ENCODE measurements at regions not wholly inside any gene's neighbourhood (a gene's known extent, or its start where the extent isn't known, plus 50 kb on each side); places are given as distances from the start of the nearest gene placed in this dataset.

GRCh38 chr13:33487575-33488243, 202.2 kb upstream of the STARD13 start:
- Mint-ChIP-seq H3K36me3 (ENCODE audit: low read depth) (no peaks in the 10 kb centered on the region), H3K4me3 (no peak overlapping the region)

GRCh38 chr13:33489563-33489962, 204.0 kb upstream of the STARD13 start:
- H3K27me3 Mint-ChIP-seq (ENCODE audit: low read depth): peaks cover 6% of the 10 kb centered on the region

More at GRCh38 chr13:33487575-33488243, 202.2 kb upstream of the STARD13 start:
- no peak for DNase-seq (ENCODE audit: low spot score)
- no peaks in the 10 kb centered on the region for H3K4me1 Mint-ChIP-seq (ENCODE audit: low read depth)
- peaks cover 6% of the 10 kb centered on the region for H3K27me3 Mint-ChIP-seq (ENCODE audit: low read depth)
- H3K9me3 Mint-ChIP-seq: peaks cover 8% of the 10 kb centered on the region
- no peak overlapping the region for H3K27ac Mint-ChIP-seq

GRCh38 chr13:33490461-33491327, 205.1 kb upstream of the STARD13 start:
- no peak overlapping the region for H3K4me3 Mint-ChIP-seq
- H3K27ac Mint-ChIP-seq: no peak overlapping the region
- H3K27me3 Mint-ChIP-seq (ENCODE audit: low read depth): peaks cover 6% of the 10 kb centered on the region
- no peaks in the 10 kb centered on the region for H3K9me3 Mint-ChIP-seq
- no peak for DNase-seq (ENCODE audit: low spot score)
- H3K4me1 Mint-ChIP-seq (ENCODE audit: low read depth): no peaks in the 10 kb centered on the region
- H3K36me3 Mint-ChIP-seq (ENCODE audit: low read depth): no peaks in the 10 kb centered on the region

More at GRCh38 chr13:33489563-33489962, 204.0 kb upstream of the STARD13 start:
- Mint-ChIP-seq H3K4me1 (ENCODE audit: low read depth) (no peaks in the 10 kb centered on the region), H3K4me3 (no peak overlapping the region), H3K27ac (no peak overlapping the region), H3K9me3 (peaks cover 3% of the 10 kb centered on the region), H3K36me3 (ENCODE audit: low read depth) (no peaks in the 10 kb centered on the region)
- no peak for DNase-seq (ENCODE audit: low spot score)

- Mint-ChIP-seq H3K4me3 (no peak overlapping the region), H3K4me1 (ENCODE audit: low read depth) (no peaks in the 10 kb centered on the region), H3K36me3 (ENCODE audit: low read depth) (no peaks in the 10 kb centered on the region), H3K9me3 (no peaks in the 10 kb centered on the region), H3K27me3 (ENCODE audit: low read depth) (peaks cover 4% of the 10 kb centered on the region), H3K27ac (no peak overlapping the region)
- no peak for DNase-seq (ENCODE audit: low spot score)
Measured at GRCh38 chr13:33493672-33494365, 208.3 kb upstream of the STARD13 start.

GRCh38 chr13:33494596-33495204, 209.1 kb upstream of the STARD13 start:
- peaks cover 2% of the 10 kb centered on the region for H3K27me3 Mint-ChIP-seq (ENCODE audit: low read depth)
- no peaks in the 10 kb centered on the region for H3K4me1 Mint-ChIP-seq (ENCODE audit: low read depth)
- no peaks in the 10 kb centered on the region for H3K36me3 Mint-ChIP-seq (ENCODE audit: low read depth)
- H3K4me3 Mint-ChIP-seq: no peak overlapping the region
- no peak overlapping the region for H3K27ac Mint-ChIP-seq
- no peaks in the 10 kb centered on the region for H3K9me3 Mint-ChIP-seq
- no peak for DNase-seq (ENCODE audit: low spot score)

- Mint-ChIP-seq H3K9me3 (no peaks in the 10 kb centered on the region), H3K27ac (no peak overlapping the region), H3K4me1 (ENCODE audit: low read depth) (no peaks in the 10 kb centered on the region), H3K4me3 (no peak overlapping the region), H3K27me3 (ENCODE audit: low read depth) (peaks cover 3% of the 10 kb centered on the region), H3K36me3 (ENCODE audit: low read depth) (no peaks in the 10 kb centered on the region)
- no peak for DNase-seq (ENCODE audit: low spot score)
Measured at GRCh38 chr13:33496336-33496735, 210.8 kb upstream of the STARD13 start.

GRCh38 chr13:33497146-33497845, 211.7 kb upstream of the STARD13 start:
- Mint-ChIP-seq H3K9me3 (no peaks in the 10 kb centered on the region), H3K36me3 (ENCODE audit: low read depth) (no peaks in the 10 kb centered on the region), H3K4me1 (ENCODE audit: low read depth) (no peaks in the 10 kb centered on the region), H3K27me3 (ENCODE audit: low read depth) (peaks cover 7% of the 10 kb centered on the region), H3K4me3 (no peak overlapping the region), H3K27ac (no peak overlapping the region)
- DNase-seq (ENCODE audit: low spot score): no peak

GRCh38 chr13:33508060-33508459, 222.5 kb upstream of the STARD13 start:
- no peak overlapping the region for H3K27ac Mint-ChIP-seq

GRCh38 chr13:33509642-33510229, 224.2 kb upstream of the STARD13 start:
- Mint-ChIP-seq H3K4me3 (no peak overlapping the region), H3K4me1 (ENCODE audit: low read depth) (no peaks in the 10 kb centered on the region), H3K9me3 (no peaks in the 10 kb centered on the region), H3K27ac (no peak overlapping the region), H3K27me3 (ENCODE audit: low read depth) (no peaks in the 10 kb centered on the region), H3K36me3 (ENCODE audit: low read depth) (no peaks in the 10 kb centered on the region)
- no peak for DNase-seq (ENCODE audit: low spot score)

More at GRCh38 chr13:33508060-33508459, 222.5 kb upstream of the STARD13 start:
- H3K4me3 Mint-ChIP-seq: no peak overlapping the region
- H3K9me3 Mint-ChIP-seq: no peaks in the 10 kb centered on the region
- H3K36me3 Mint-ChIP-seq (ENCODE audit: low read depth): no peaks in the 10 kb centered on the region
- H3K4me1 Mint-ChIP-seq (ENCODE audit: low read depth): no peaks in the 10 kb centered on the region
- H3K27me3 Mint-ChIP-seq (ENCODE audit: low read depth): no peaks in the 10 kb centered on the region
- no peak for DNase-seq (ENCODE audit: low spot score)

GRCh38 chr13:33510350-33510970, 224.9 kb upstream of the STARD13 start:
- Mint-ChIP-seq H3K27ac (no peak overlapping the region), H3K9me3 (no peaks in the 10 kb centered on the region), H3K27me3 (ENCODE audit: low read depth) (no peaks in the 10 kb centered on the region), H3K4me1 (ENCODE audit: low read depth) (no peaks in the 10 kb centered on the region), H3K36me3 (ENCODE audit: low read depth) (no peaks in the 10 kb centered on the region), H3K4me3 (no peak overlapping the region)
- DNase-seq (ENCODE audit: low spot score): no peak

GRCh38 chr13:33512880-33513554, 227.5 kb upstream of the STARD13 start:
- no peaks in the 10 kb centered on the region for H3K4me1 Mint-ChIP-seq (ENCODE audit: low read depth)
- H3K36me3 Mint-ChIP-seq (ENCODE audit: low read depth): no peaks in the 10 kb centered on the region
- H3K4me3 Mint-ChIP-seq: no peak overlapping the region
- no peak for DNase-seq (ENCODE audit: low spot score)
- H3K27ac Mint-ChIP-seq: no peak overlapping the region
- H3K9me3 Mint-ChIP-seq: no peaks in the 10 kb centered on the region
- no peaks in the 10 kb centered on the region for H3K27me3 Mint-ChIP-seq (ENCODE audit: low read depth)

GRCh38 chr13:33514362-33514761, 228.8 kb upstream of the STARD13 start:
- H3K36me3 Mint-ChIP-seq (ENCODE audit: low read depth): no peaks in the 10 kb centered on the region
- DNase-seq (ENCODE audit: low spot score): no peak
- no peaks in the 10 kb centered on the region for H3K9me3 Mint-ChIP-seq
- H3K27ac Mint-ChIP-seq: no peak overlapping the region
- H3K4me1 Mint-ChIP-seq (ENCODE audit: low read depth): no peaks in the 10 kb centered on the region
- H3K4me3 Mint-ChIP-seq: no peak overlapping the region
- H3K27me3 Mint-ChIP-seq (ENCODE audit: low read depth): no peaks in the 10 kb centered on the region

All from T-helper 2 cell treated with Interferon-gamma antibody and Interleukin-4, amounts not matched to agents 5 μg/mL and 100 μg/mL, for 36 hours (primary cell).